Testis (tissue), 2 donors: ENCODE measurements at regions not wholly inside any gene's neighbourhood (a gene's known extent, or its start where the extent isn't known, plus 50 kb on each side); places are given as distances from the start of the nearest gene placed in this dataset.

Experiments used
- CTCF ChIP-seq, 3 experiments: fragments of 450-650 bp in 2 of 3; fragments of 200-600 bp in 1 of 3; sonication (generic) in 1 of 3; IDR thresholded peaks; one replicate each; pipeline ENCODE4 v1.5.1; 2016 to 2019; ENCODE audit warnings: antibody characterized with exemption in 3 of 3, mild to moderate bottlenecking in 2 of 3, moderate library complexity in 1 of 3
- POLR2A ChIP-seq: fragments of 450-650 bp; IDR thresholded peaks from one replicate; pipeline ENCODE4 v1.6.1; 2017; ENCODE audit warnings: antibody characterized with exemption, mild to moderate bottlenecking, moderate library complexity

GRCh38 chr16:82440336-82440735, 186.4 kb upstream of the CDH13 start:
- no peak for TF ChIP-seq POLR2A
- TF ChIP-seq CTCF (IDR thresholded peaks at IDR 0.05) = no peak
